22Rv1 (cell line): ENCODE measurements at regions not wholly inside any gene's neighbourhood (a gene's known extent, or its start where the extent isn't known, plus 50 kb on each side); places are given as distances from the start of the nearest gene placed in this dataset.

Experiments used
- CTCF ChIP-seq: fragments of 450-650 bp; IDR thresholded peaks from 2 replicates; pipeline ENCODE4 v1.5.1; 2017; ENCODE audit warnings: mild to moderate bottlenecking
- ZFX ChIP-seq: fragments of 450-650 bp; IDR thresholded peaks from 2 replicates; pipeline ENCODE4 v1.6.1; 2017; ENCODE audit warnings: antibody characterized with exemption, borderline replicate concordance

GRCh38 chr7:26584987-26585665, 279.3 kb downstream of the SKAP2 start:
- TF ChIP-seq CTCF (0 out of 2 replicates have a peak, but pooled peaks have one; percentile 7), ZFX (no peak)
